ENCODE measurements at regions not wholly inside any gene's neighbourhood (a gene's known extent, or its start where the extent isn't known, plus 50 kb on each side); places are given as distances from the start of the nearest gene placed in this dataset.
A peak's percentile ranks its signal among the peaks of the same experiment; 100 is the strongest.

- DNase-seq (ENCODE audit: low read depth, low spot score), result no peak
These were observed 368.7 kb upstream of the TENM4 start for GRCh38 chr11:79809487-79809886.

GRCh38 chr11:79807506-79807905, 366.7 kb upstream of the TENM4 start:
- DNase-seq (ENCODE audit: low read depth, low spot score), result no peak

GRCh38 chr11:79796704-79797103, 355.9 kb upstream of the TENM4 start:
- DNase-seq (ENCODE audit: low read depth, low spot score), result no peak

- no peak for DNase-seq (ENCODE audit: low read depth, low spot score)
These were observed 353.9 kb upstream of the TENM4 start for GRCh38 chr11:79794484-79795393.

- no peak for DNase-seq (ENCODE audit: low read depth, low spot score)
These were observed 353.2 kb upstream of the TENM4 start for GRCh38 chr11:79794057-79794456.

- DNase-seq (ENCODE audit: low read depth, low spot score), result no peak
These were observed 346.1 kb upstream of the TENM4 start for GRCh38 chr11:79786961-79787360.

- no peak for DNase-seq (ENCODE audit: low read depth, low spot score)
These were observed 343.0 kb upstream of the TENM4 start for GRCh38 chr11:79783833-79784232.

GRCh38 chr11:79768343-79768742, 327.5 kb upstream of the TENM4 start:
- DNase-seq (ENCODE audit: low read depth, low spot score), result no peak

- DNase-seq (ENCODE audit: low read depth, low spot score), result no peak
These were observed 321.6 kb upstream of the TENM4 start for GRCh38 chr11:79762279-79762921.

- DNase-seq (ENCODE audit: low read depth, low spot score), result no peak
These were observed 317.5 kb upstream of the TENM4 start for GRCh38 chr11:79758325-79758724.

- DNase-seq (ENCODE audit: low read depth, low spot score), result no peak
These were observed 306.6 kb upstream of the TENM4 start for GRCh38 chr11:79747406-79747805.

GRCh38 chr11:79744941-79745340, 304.1 kb upstream of the TENM4 start:
- DNase-seq (ENCODE audit: low read depth, low spot score), result no peak

- DNase-seq (ENCODE audit: low read depth, low spot score), result no peak
These were observed 301.3 kb upstream of the TENM4 start for GRCh38 chr11:79742176-79742575.

GRCh38 chr11:79739591-79739990, 298.8 kb upstream of the TENM4 start:
- DNase-seq (ENCODE audit: low read depth, low spot score), result no peak

GRCh38 chr11:79727221-79727620, 286.4 kb upstream of the TENM4 start:
- DNase-seq (ENCODE audit: low read depth, low spot score), result no peak

- no peak for DNase-seq (ENCODE audit: low read depth, low spot score)
These were observed 279.3 kb upstream of the TENM4 start for GRCh38 chr11:79720115-79720514.

GRCh38 chr11:79708319-79708932, 267.6 kb upstream of the TENM4 start:
- DNase-seq (ENCODE audit: low read depth, low spot score), result peak; percentile 4

GRCh38 chr11:79705648-79706047, 264.8 kb upstream of the TENM4 start:
- no peak for DNase-seq (ENCODE audit: low read depth, low spot score)

- DNase-seq (ENCODE audit: low read depth, low spot score), result no peak
These were observed 261.5 kb upstream of the TENM4 start for GRCh38 chr11:79702303-79702702.

- DNase-seq (ENCODE audit: low read depth, low spot score), result no peak
These were observed 258.4 kb upstream of the TENM4 start for GRCh38 chr11:79699246-79699645.

GRCh38 chr11:79697905-79698304, 257.1 kb upstream of the TENM4 start:
- no peak for DNase-seq (ENCODE audit: low read depth, low spot score)

- DNase-seq (ENCODE audit: low read depth, low spot score), result no peak
These were observed 253.5 kb upstream of the TENM4 start for GRCh38 chr11:79694368-79694767.

GRCh38 chr11:79691445-79691844, 250.6 kb upstream of the TENM4 start:
- no peak for DNase-seq (ENCODE audit: low read depth, low spot score)

Data from smooth muscle cell of the brain vasculature (primary cell).